RWPE1 (cell line): ENCODE measurements at regions not wholly inside any gene's neighbourhood (a gene's known extent, or its start where the extent isn't known, plus 50 kb on each side); places are given as distances from the start of the nearest gene placed in this dataset.
"Not testable (repeated sequence)": the region's sequence is repeated elsewhere in the genome, so short reads cannot be mapped to it uniquely, and the experiment has no call there.

ENCODE experiments used
- CTCF ChIA-PET: fragments of 350-600 bp; sonication (Branson Sonifier 250); formaldehyde crosslinking; extraction: SDS; loops from one replicate; lab custom pipeline; 2021; lab: Yijun Ruan, JAX
- POLR2A ChIA-PET: fragments of 400-600 bp; formaldehyde crosslinking; extraction: SDS; loops from one replicate; lab custom pipeline; 2020; ENCODE audit warnings: antibody characterized with exemption; ENCODE audit not compliant: low non-redundant PET; lab: Yijun Ruan, JAX
- DNase-seq: peaks from one replicate; pipeline ENCODE4 v3.0.0; 2012; ENCODE audit warnings: low spot score
- H3K27ac ChIP-seq: fragments of 450-650 bp; 2 replicates; pipeline ENCODE4 v1.5.1; 2017
- TF ChIP-seq, protein P1 (sequence below): fragments of 450-650 bp; conservative IDR thresholded peaks from 2 replicates; pipeline ENCODE4 v1.5.1; 2017; ENCODE audit warnings: low read depth, mild to moderate bottlenecking

DNA sequence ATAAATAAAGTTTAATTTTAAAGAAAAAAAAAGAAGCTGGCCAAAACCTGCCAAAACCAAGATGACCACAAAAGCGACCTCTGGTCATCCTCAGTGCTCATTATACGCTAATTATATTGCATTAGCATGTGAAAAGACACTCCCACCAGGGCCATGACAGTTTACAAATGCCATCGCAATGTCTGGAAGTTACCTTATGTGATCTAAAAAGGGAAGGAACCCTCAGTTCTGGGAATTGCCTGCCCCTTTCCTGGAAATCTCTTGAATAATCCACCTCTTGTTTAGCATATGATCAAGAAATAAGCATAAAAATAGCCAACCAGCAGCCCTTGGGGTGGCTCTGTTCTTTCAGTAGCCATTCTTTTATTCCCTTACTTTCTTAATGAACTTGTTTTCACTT lies 178.3 kb upstream of the MAP1B start:
- no peak overlapping the region for H3K27ac ChIP-seq
- ChIA-PET POLR2A (no interaction called here), CTCF (no interaction called here)
- DNase-seq, result no peak
- TF ChIP-seq, protein P1, sequence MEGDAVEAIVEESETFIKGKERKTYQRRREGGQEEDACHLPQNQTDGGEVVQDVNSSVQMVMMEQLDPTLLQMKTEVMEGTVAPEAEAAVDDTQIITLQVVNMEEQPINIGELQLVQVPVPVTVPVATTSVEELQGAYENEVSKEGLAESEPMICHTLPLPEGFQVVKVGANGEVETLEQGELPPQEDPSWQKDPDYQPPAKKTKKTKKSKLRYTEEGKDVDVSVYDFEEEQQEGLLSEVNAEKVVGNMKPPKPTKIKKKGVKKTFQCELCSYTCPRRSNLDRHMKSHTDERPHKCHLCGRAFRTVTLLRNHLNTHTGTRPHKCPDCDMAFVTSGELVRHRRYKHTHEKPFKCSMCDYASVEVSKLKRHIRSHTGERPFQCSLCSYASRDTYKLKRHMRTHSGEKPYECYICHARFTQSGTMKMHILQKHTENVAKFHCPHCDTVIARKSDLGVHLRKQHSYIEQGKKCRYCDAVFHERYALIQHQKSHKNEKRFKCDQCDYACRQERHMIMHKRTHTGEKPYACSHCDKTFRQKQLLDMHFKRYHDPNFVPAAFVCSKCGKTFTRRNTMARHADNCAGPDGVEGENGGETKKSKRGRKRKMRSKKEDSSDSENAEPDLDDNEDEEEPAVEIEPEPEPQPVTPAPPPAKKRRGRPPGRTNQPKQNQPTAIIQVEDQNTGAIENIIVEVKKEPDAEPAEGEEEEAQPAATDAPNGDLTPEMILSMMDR, result no peak

DNA sequence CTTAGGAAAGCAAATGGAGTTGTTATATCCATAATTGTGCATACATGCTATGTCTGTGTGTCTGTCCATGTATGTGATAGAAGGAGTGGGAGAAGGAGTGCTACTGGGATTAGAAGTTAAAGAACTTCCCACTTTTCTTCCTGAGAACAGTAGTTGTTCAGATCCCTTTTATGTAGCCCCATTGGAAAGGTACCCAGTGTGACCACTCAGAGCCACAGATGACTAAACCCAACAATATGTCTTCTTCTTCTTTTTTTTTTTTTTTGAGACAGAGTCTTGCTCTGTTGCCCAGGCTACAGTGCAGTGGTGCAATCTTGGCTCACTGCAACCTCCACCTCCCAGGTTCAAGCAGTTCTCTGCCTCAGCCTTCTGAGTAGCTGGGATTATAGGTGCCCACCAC lies 176.7 kb upstream of the MAP1B start:
- POLR2A ChIA-PET, DNase-seq, H3K27ac ChIP-seq, CTCF ChIA-PET: not testable (repeated sequence)

DNA sequence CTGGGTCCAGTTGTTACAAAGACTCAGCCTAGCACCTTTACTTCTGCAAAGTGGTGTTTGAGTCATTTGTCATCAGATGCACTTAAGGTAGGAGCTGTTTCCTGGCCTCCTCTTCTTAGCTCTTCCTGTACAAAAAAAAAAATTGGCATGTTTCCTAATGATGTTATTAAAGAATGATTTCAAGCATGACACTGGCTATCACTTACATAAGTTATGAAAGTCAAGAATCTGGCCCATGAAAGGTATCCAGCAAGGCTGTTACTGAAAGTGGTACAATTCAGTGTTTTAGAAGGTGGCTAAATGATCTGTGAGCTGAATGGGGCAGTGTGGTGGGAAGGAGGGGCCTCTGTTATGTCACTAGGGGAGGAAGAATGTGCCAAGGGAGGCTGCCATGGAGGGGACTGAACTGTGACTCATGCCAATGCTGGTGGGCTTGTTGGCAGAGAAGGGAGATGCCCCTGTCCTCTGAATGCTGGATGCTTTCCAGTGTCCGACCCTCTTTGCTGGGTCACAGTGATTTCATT lies 175.1 kb upstream of the MAP1B start:
- TF ChIP-seq, protein P1, result no peak
- no peak for DNase-seq
- H3K27ac ChIP-seq, result no peak overlapping the region
- ChIA-PET POLR2A (no interaction called here), CTCF (interaction anchor here (0.6 to 1.0 kb wide), 2 partner anchors 9 to 328 kb away, joined by 3 read pairs; no protein-coding TSS in a partner anchor)

DNA sequence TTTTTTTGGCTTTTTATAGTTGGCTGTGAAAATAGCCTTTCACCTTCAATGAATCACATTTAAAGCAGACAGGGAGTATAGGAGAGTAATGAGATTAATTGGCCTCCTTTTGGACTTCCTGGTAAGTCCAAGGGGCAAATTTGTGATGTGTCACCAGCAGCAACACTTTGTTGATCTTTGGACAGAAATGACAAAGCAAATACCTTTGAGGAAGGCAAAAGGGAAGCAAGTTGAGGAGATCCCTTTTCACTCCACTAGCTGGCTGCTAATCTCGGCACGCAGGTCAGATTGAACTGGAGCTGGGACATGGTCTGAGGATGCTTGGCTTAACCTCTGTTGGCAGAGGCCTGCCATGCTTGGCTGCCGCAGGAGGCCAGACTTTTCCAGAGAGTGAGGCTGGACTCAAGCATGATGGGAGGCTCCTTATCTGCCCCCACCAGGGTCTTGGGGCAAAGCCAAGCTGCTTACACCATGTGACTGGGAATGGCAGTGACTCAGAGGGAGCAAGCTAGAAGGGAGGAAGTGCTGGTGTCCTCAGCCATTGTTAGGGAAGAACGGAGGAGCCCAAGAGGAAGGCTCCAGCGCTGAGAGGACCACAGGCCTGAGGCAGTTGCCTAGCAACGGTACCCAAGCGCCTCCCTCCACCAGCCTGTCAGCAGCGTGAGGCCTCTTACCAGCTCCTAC lies 174.5 kb upstream of the MAP1B start:
- TF ChIP-seq, protein P1, result no peak
- H3K27ac ChIP-seq, result peak overlapping the region; percentile 13; the same call in 1 of the 2 replicates
- DNase-seq, result no peak
- ChIA-PET POLR2A (no interaction called here), CTCF (interaction anchor here (1.0 kb wide), 1 partner anchor 10 kb away, joined by 3 read pairs; no protein-coding TSS in a partner anchor)

DNA sequence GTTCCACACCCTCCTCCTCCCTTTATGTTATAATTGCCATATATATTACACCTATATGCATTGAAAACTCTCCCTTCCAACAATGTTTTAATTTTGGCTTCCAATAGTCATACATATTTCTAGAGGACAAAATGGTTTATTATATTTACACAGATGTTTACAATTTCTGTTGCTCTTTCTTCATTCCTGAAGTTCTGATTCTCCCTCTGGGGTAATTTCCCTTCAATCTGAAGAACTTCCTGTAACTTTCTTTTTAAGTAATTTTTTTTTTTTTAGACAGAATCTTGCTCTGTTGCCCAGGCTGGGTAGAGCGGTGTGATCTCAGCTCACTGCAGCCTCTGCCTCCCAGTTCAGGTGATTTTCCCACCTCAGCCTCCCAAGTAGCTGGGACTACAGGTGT lies 173.0 kb upstream of the MAP1B start:
- TF ChIP-seq, protein P1, result no peak
- POLR2A ChIA-PET, result interaction anchor here (0.6 kb wide), 1 partner anchor 191 kb away, joined by 3 read pairs; no protein-coding TSS in a partner anchor
- DNase-seq, result no peak
- CTCF ChIA-PET, result no interaction called here
- H3K27ac ChIP-seq, result no peak overlapping the region

DNA sequence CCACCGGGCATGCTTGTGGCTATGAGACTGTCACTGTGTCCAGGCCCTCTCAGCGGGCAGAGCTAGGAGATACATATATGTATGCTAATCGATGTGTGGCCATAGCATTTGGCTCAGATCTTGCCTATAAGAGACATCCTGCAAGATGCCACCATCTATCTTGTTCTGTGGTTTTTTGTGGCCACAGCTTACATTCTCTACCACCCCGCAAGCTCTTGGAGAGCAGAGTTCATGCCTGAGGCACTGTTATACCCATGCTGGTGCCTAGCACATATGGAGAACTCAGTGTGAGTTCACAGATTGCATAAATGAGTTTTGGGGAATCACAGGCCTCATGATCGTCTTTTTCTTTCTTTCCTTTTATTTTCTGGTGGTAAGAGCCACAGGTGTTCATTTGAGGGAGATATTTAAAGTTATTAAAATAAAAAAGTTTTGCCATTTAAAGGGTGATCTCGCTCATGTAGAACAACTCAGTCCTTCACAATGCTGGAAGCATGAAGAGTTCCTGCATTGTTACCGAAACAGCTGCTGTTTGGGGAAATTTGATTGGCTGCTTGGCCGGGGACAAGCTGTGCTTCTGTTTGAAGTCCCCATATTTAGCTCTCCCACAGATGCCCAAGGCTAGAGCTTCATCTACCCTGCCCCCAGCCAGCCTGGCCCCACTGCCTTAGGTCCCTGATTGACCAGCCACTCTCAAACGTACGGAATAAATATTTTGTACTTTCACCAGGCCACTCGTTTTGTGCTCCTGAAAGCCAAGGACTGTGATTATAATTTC lies 169.2 kb upstream of the MAP1B start:
- DNase-seq, result no peak

More for the DNA sequence above, 169.2 kb upstream of the MAP1B start:
- TF ChIP-seq, protein P1, result no peak
- no peak overlapping the region for H3K27ac ChIP-seq
- ChIA-PET POLR2A (no interaction called here), CTCF (interaction anchor here (0.9 kb wide), 2 partner anchors 29 to 163 kb away, joined by 3 read pairs; no protein-coding TSS in a partner anchor)
